ENCODE measurements at regions not wholly inside any gene's neighbourhood (a gene's known extent, or its start where the extent isn't known, plus 50 kb on each side); places are given as distances from the start of the nearest gene placed in this dataset.
A peak's percentile ranks its signal among the peaks of the same experiment; 100 is the strongest.

GRCh38 chr4:137238456-137239162, 293.7 kb downstream of the PCDH18 start:
- Histone ChIP-seq H3K4me3 (replicated peaks in 1 of 2; ENCODE audit: low read depth in 1 of 2, low read length in 2 of 2) (no peak overlapping the region), H3K27me3 (ENCODE audit: insufficient read depth, low read length) (no peaks in the 10 kb centered on the region), H2AFZ (ENCODE audit: low read depth, low read length, poor library complexity, severe bottlenecking) (no peak overlapping the region), H3K79me2 (ENCODE audit: insufficient read depth, low read length) (no peaks in the 10 kb centered on the region), H3K9me3 (ENCODE audit: control insufficient read depth in 1 of 2, insufficient read depth in 1 of 2, low read depth in 1 of 2, low read length in 2 of 2) (no peaks in the 10 kb centered on the region), H4K20me1 (ENCODE audit: insufficient read depth) (no peaks in the 10 kb centered on the region), H3K9me2 (ENCODE audit: insufficient read depth) (no peaks in the 10 kb centered on the region; the same call in 1 of the 2 replicates), H3K9ac (ENCODE audit: low read length) (no peak overlapping the region), H3K4me1 (ENCODE audit: control insufficient read depth in 1 of 2, insufficient read depth in 2 of 2, low read length in 2 of 2) (peaks cover 0 to 7% of the 10 kb centered on the region in 2 experiments; a peak in 1 of 4 replicates), H3K36me3 (ENCODE audit: control insufficient read depth in 1 of 2, insufficient read depth in 2 of 2, low read length in 2 of 2) (no peaks in the 10 kb centered on the region), H3K27ac (ENCODE audit: low read depth, low read length) (no peak overlapping the region), H3K4me2 (ENCODE audit: low read length) (peak overlapping the region; percentile 10; the same call in 1 of the 2 replicates)
- no TSS peak for BruUV-seq (replicated peaks)
- ATAC-seq (peak; percentile 54; the same call in 1 of the 2 replicates), DNase-seq (ENCODE audit: low read depth, low spot score) (no peak)
- ChIA-PET CTCF (no interaction called here), RAD21 (ENCODE audit: low non-redundant PET in 1 of 2, low total read pairs in 2 of 2, uncharacterized antibody in 2 of 2, unreplicated experiment in 2 of 2) (no interaction called here), POLR2A (no interaction called here)
- TF ChIP-seq RAD21 (IDR thresholded peaks at IDR 0.05; ENCODE audit: low read depth) (no peak), JUND (IDR thresholded peaks at IDR 0.05) (no peak), TCF7L2 (IDR thresholded peaks at IDR 0.05; ENCODE audit: borderline replicate concordance, extremely low read depth, insufficient read depth, insufficient read length) (no peak), ELF1 (IDR thresholded peaks at IDR 0.05; ENCODE audit: borderline replicate concordance, low read depth) (no peak), ZBTB33 (IDR thresholded peaks at IDR 0.05; ENCODE audit: extremely low read depth, insufficient replicate concordance, low read length) (no peak), EGR1 (IDR thresholded peaks at IDR 0.05; ENCODE audit: low read depth) (no peak), ATF3 (IDR thresholded peaks at IDR 0.05) (no peak), REST (IDR thresholded peaks at IDR 0.05; ENCODE audit: low read depth) (no peak), SIN3A (IDR thresholded peaks at IDR 0.05; ENCODE audit: low read depth) (no peak), SP1 (IDR thresholded peaks at IDR 0.05; ENCODE audit: low read depth) (no peak), EZH2 (IDR thresholded peaks at IDR 0.05) (no peak), MAX (IDR thresholded peaks at IDR 0.05) (no peak), CTCF (IDR thresholded peaks at IDR 0.05 in 2 of 3, conservative IDR thresholded peaks at IDR 0.05 in 1 of 3; ENCODE audit: borderline replicate concordance in 1 of 3, insufficient read depth in 1 of 3, low read depth in 2 of 3, low read length in 2 of 3) (no peak), EZH2phosphoT487 (IDR thresholded peaks at IDR 0.05; ENCODE audit: borderline replicate concordance) (no peak), POLR2A (IDR thresholded peaks at IDR 0.05; ENCODE audit: borderline replicate concordance, extremely low read depth, insufficient read depth, insufficient read length) (no peak)
- intact Hi-C loops (cut with micrococcal nuclease): no loop called here

All from HCT116 (cell line).